ENCODE measurements at regions not wholly inside any gene's neighbourhood (a gene's known extent, or its start where the extent isn't known, plus 50 kb on each side); places are given as distances from the start of the nearest gene placed in this dataset.

- peak; percentile 52; the same call in 1 of the 2 replicates for TF ChIP-seq TAF1 (IDR thresholded peaks at IDR 0.05; ENCODE audit: borderline replicate concordance, insufficient read depth, low read length)
- no peak for TF ChIP-seq POLR2AphosphoS5 (IDR thresholded peaks at IDR 0.05; ENCODE audit: low read depth, low read length)
- peak; percentile 56; the same call in 1 of the 2 replicates for TF ChIP-seq SIN3A (IDR thresholded peaks at IDR 0.05; ENCODE audit: borderline replicate concordance, insufficient read depth, low read length)
- 0 out of 4 replicates have a peak, but pooled peaks of 1 of the 2 experiments have one; percentile 19 for TF ChIP-seq REST (IDR thresholded peaks at IDR 0.05; ENCODE audit: insufficient read depth in 1 of 2, low read depth in 2 of 2, low read length in 2 of 2)
- TF ChIP-seq FOXP2 (optimal IDR thresholded peaks at IDR 0.05; ENCODE audit: borderline replicate concordance, extremely low read depth, extremely low read length, insufficient read depth): peak; percentile 35
Observed at GRCh38 chr15:100759698-100760356, 119.8 kb upstream of the ALDH1A3 start.

- no peak for TF ChIP-seq POLR2AphosphoS5 (IDR thresholded peaks at IDR 0.05; ENCODE audit: low read depth, low read length)
- no peak for TF ChIP-seq REST (IDR thresholded peaks at IDR 0.05; ENCODE audit: insufficient read depth in 1 of 2, low read depth in 2 of 2, low read length in 2 of 2)
- no peak for TF ChIP-seq TAF1 (IDR thresholded peaks at IDR 0.05; ENCODE audit: borderline replicate concordance, insufficient read depth, low read length)
- TF ChIP-seq SIN3A (IDR thresholded peaks at IDR 0.05; ENCODE audit: borderline replicate concordance, insufficient read depth, low read length): no peak
- TF ChIP-seq FOXP2 (optimal IDR thresholded peaks at IDR 0.05; ENCODE audit: borderline replicate concordance, extremely low read depth, extremely low read length, insufficient read depth): no peak
Observed at GRCh38 chr15:100760357-100760903, 119.2 kb upstream of the ALDH1A3 start.

- TF ChIP-seq SIN3A (IDR thresholded peaks at IDR 0.05; ENCODE audit: borderline replicate concordance, insufficient read depth, low read length) (no peak), FOXP2 (optimal IDR thresholded peaks at IDR 0.05; ENCODE audit: borderline replicate concordance, extremely low read depth, extremely low read length, insufficient read depth) (no peak), REST (IDR thresholded peaks at IDR 0.05; ENCODE audit: insufficient read depth in 1 of 2, low read depth in 2 of 2, low read length in 2 of 2) (no peak)
Observed at GRCh38 chr15:100761290-100761935, 118.2 kb upstream of the ALDH1A3 start.

- TF ChIP-seq POLR2AphosphoS5 (IDR thresholded peaks at IDR 0.05; ENCODE audit: low read depth, low read length) (no peak), FOXP2 (optimal IDR thresholded peaks at IDR 0.05; ENCODE audit: borderline replicate concordance, extremely low read depth, extremely low read length, insufficient read depth) (no peak), REST (IDR thresholded peaks at IDR 0.05; ENCODE audit: insufficient read depth in 1 of 2, low read depth in 2 of 2, low read length in 2 of 2) (no peak), SIN3A (IDR thresholded peaks at IDR 0.05; ENCODE audit: borderline replicate concordance, insufficient read depth, low read length) (no peak)
Observed at GRCh38 chr15:100762289-100762688, 117.3 kb upstream of the ALDH1A3 start.
